ENCODE measurements at regions not wholly inside any gene's neighbourhood (a gene's known extent, or its start where the extent isn't known, plus 50 kb on each side); places are given as distances from the start of the nearest gene placed in this dataset.

DNA sequence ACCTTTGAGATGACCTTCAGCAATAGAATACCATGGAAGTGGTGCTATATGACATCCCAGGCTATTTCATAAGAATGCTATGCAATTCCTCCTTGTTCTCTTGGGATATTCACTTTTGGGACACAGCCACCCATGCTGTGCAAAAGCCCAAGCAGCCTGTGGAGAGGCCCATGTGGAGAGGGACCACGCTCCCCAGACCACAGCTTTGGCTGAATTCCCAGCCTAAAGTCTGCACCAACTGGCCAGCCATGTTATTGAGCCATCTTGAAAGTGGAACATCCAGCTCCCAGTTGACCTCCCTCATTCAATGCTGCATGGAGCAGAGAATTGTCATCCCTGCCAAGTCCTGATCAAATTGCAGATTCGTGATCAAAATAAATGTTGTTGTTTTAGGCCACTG is 275.1 kb downstream of the SUDS3 start:
- TF ChIP-seq, protein P1, sequence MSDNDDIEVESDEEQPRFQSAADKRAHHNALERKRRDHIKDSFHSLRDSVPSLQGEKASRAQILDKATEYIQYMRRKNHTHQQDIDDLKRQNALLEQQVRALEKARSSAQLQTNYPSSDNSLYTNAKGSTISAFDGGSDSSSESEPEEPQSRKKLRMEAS (IDR thresholded peaks at IDR 0.05) = no peak
- TF ChIP-seq JUND (IDR thresholded peaks at IDR 0.05) = no peak
- TF ChIP-seq, protein P2, sequence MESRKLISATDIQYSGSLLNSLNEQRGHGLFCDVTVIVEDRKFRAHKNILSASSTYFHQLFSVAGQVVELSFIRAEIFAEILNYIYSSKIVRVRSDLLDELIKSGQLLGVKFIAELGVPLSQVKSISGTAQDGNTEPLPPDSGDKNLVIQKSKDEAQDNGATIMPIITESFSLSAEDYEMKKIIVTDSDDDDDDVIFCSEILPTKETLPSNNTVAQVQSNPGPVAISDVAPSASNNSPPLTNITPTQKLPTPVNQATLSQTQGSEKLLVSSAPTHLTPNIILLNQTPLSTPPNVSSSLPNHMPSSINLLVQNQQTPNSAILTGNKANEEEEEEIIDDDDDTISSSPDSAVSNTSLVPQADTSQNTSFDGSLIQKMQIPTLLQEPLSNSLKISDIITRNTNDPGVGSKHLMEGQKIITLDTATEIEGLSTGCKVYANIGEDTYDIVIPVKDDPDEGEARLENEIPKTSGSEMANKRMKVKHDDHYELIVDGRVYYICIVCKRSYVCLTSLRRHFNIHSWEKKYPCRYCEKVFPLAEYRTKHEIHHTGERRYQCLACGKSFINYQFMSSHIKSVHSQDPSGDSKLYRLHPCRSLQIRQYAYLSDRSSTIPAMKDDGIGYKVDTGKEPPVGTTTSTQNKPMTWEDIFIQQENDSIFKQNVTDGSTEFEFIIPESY (IDR thresholded peaks at IDR 0.05) = no peak
- no peak for TF ChIP-seq RXRA (IDR thresholded peaks at IDR 0.05)
